ENCODE measurements at regions not wholly inside any gene's neighbourhood (a gene's known extent, or its start where the extent isn't known, plus 50 kb on each side); places are given as distances from the start of the nearest gene placed in this dataset.
"Not testable (repeated sequence)": the region's sequence is repeated elsewhere in the genome, so short reads cannot be mapped to it uniquely, and the experiment has no call there.

DNA sequence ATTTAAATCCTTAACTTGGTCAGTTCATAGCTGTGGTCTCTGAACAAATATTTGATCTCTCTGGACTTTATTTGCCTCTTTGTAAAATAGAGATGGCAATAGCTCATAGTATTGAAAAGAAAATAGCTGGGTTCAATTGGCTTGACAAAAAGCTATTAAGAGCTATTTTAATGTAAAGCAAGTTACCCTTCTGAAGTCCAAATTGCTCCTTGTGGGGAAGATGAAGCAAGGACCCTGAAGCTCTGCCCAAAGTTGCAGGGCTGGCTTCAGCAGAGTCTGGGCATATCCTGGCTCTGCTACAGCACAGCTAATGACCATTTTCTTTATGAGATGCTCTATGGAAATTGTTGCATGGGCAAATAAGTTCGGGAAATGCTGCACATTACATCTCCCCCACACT, 484.5 kb downstream of the TDRD3 start:
- no peak for DNase-seq

DNA sequence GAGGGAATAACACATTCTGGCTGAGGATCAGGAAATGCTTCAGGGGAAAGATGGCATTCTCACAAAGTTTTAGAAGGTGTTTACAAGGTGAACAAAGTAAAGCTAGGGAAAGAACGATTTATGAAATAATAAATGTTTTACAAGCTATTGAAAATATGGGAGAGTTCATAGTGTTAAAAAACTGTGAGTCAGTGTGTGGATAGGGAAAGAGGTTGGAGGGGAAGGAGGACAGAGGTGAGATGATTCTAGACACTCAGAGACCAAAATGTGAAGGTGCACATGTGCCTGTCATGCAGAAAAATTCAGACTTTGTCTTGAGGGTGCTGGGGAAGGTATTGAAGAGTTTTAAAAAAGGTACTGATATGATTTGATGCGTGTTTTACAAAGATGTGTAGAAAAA, 476.1 kb downstream of the TDRD3 start:
- DNase-seq: no peak

DNA sequence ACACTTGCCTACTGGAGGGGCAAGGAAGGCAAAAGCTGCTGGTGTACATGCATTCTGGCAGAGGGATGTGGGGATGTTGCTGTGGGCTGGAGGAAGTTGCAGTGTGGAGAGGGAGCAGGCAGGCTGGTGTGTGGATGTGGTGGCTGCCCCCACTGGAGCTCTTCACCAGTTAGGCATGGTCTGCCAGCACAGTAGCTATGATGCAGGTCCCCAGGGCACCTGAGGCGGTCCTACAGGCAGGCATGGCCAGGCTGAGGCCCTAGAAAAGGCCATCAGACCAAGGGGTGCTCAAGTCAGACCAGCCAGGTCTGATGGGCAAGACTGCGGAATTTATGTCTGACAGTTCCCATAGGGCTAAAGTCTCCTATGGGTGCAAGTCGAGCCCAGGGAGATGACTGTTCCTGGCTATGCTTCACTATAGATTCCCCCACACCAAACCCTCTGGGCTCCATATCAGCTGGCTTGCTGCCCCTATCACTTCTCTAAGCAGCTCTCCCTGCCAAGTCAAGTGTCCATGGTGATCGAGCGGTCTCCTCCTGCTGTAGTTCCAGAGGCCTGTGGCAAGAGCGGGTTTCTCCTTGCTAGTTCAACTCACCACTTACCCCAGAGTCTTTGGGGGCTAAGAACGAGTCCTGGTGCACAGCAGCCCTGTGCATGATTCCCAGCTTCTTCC, 473.1 kb downstream of the TDRD3 start:
- no peak for DNase-seq

DNA sequence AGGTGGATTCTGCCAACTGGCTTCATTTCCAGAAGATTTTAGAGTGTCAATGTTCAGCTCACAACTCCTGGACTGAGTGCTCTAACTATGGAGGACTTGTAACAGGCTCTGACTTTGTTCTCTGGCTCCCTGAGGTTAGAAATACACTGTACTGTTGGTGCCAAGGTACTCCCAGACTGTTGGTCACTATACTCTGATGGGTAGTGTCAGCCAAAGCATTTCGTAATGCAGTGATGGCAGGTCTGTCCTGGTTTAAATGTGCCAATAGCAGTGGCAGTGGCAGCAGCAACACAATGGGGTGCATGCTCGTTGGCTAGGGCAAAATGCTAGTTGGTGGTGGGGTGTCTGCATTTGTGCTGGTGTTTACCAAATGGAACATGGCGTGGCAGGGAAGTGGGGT, 472.2 kb downstream of the TDRD3 start:
- DNase-seq: no peak

DNA sequence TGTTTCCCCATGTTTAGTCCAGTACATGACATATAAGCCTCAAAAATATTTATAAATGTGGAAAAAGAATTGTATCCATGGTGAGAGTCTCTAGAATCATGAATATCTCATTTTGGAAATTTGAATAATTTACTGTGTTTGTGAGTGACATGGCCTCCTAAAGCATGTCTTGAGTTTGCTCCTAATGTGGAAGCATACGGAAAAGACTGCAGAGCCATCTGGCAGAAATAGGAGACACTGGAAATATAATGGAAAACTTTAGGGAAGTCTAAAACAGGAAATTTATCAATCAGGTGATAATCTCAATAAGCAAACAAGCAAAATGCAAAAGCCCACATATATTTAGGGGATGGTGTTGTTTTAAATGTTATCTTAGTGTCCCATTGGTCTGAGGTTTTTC, 465.0 kb downstream of the TDRD3 start:
- no peak for DNase-seq

DNA sequence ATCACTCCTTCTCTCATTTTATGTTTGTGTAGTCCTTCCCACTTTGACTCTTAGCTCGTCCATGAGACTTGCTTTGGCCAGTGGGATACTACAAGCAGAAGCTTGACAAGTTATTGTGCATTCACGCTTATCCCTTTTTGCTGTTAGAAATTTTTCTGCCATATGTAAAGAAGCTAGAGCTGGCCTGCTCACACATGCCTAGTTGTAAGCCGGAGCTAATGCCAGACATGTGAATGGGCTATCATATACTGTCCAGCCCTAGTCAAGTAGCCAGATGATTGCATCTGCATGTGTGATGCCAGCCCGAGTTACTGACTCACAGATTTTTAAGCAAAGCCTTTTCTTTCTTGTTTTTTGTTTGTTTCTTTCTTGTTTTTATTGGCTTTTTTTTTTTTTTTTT, 460.7 kb downstream of the TDRD3 start:
- DNase-seq: no peak

DNA sequence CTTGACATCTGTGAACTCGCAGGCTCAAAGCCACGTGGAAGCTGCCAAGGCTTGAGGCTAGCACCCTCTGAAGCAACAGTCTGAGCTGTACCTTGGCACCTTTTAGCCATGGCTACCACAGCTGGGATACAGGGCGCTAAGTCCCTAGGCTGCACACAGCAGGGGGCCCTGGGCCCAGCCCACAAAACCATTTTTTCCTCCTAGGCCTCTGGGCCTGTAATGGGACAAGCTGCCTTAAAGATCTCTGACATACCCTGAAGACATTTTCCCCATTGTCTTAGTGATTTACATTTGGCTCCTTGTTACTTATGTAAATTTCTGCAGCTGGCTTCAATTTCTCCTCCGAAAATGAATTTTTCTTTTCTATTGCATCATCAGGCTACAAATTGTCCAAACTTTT, 455.9 kb downstream of the TDRD3 start:
- DNase-seq: no peak

DNA sequence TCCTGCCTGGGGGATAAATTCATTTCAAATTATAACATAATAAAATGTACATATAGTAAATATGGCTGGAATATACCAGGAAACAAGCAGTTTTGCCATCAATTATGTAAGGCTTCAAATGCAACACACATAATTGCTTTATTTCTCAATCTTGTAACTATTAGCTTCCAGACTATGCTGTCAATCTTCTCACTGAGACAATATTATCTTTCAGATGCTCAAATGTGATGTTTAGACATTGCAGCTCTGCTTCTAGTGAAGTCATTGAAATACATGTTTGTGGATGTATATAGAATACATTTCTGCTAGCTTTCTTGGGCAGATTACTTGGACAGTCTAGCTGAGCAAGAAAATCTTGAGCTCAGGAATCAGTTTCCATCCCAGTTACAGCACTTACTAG, 454.4 kb downstream of the TDRD3 start:
- no peak for DNase-seq

DNA sequence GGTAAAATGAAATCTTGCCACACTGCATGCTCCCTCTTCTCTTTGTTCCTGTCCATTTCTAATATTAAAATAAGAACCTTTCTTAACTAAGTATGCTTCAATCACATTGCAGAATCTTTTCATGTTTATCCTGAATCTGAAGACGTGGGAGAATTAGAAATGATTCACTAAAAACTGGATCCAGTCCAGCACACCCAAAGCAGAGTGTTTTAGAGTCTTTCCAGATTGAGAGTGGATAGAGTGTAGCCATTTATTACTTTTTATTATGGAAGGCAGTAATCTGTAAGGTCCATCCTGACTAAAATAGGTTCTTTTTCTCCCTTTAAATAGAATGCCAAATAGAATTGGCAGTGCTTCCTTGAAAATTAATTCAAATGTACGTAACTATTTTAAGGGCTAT, 453.5 kb downstream of the TDRD3 start:
- no peak for DNase-seq

DNA sequence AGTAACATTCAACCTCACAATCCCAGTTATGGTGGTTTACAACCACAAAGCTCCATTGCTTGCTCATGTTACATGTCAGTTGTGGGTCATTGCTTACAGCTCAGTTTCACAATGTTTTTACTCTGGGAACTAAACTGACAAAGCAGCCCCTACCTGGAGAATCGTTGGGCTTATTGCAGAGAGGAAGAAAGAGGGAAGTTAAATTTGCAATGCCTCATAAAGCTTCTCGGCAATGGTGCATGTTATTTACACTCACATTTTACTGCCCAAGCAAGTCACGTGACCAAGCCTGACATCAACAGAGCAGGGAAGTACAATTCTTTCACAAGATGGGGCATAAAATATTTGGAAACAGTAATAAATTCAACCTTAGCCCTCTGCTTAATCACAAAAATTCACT, 441.6 kb downstream of the TDRD3 start:
- DNase-seq: no peak

DNA sequence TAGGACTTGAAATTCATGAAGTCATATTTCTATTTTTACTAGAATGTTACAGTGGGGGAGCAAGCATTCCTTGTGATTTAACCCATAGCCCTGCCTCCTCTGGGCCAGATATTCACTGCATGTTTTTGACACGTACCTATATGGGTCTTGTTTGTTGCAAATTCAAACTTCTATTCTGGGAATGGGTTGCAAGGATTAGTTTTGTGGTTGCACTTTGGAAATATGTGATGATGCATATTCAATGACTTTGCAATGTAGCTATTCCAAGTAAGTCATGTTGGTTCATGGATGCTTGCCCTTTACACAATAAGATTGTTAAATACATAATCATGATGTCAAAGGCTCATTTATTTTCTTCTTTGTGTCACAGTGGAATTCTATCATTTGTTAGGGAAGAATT, 440.8 kb downstream of the TDRD3 start:
- DNase-seq: no peak

DNA sequence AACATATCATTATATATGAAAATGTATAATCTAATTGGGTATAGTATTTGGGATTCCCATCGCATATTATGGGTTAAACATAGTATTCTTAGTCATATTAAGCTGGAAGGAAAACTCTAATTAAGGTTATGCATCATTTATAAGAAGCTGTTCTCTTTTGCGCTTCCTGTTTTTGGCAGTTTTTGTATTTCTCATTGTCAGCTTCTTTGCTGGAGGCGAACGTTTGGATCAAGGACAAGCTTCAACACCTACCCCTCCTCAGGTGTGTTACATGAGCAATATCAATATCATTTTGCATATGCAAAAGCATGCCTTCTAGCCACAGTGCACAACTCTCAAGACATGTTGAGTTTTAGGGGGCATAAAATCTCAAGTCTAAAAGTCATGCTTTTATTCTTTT, 439.8 kb downstream of the TDRD3 start:
- DNase-seq: no peak

DNA sequence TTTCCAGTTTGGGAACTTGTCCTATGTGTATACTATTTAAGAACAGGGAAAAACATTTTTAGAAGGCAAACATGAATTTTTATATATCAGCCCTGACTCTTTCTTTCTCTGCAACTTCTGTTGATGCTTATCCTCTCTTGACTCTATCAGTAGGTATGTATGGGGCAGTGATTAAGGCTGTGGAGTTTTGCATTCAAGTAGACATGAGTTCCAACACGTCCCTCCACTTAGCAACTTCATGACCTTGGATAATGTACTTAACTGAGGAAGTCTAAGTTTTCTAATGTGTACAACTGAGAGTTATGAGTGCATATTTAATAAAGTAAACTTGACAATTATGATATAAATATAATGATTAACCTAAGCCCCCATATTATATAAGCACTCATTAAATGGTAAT, 414.6 kb downstream of the TDRD3 start:
- no peak for DNase-seq

DNA sequence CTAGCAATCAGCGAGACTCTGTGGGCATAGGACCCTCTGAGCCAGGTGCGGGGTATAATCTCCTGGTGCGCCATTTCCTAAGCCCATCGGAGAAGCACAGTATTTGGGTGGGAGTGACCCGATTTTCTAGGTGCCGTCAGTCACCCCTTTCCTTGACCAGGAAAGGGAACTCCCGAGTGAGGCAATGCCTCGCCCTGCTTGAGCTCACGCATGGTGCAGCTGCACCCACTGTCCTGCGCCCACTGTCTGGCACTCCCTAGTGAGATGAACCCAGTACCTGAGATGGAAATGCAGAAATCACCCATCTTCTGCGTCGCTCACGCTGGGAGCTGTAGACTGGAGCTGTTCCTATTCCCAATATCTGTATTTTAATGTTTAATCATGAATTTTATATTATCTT, 408.6 kb downstream of the TDRD3 start:
- not testable (repeated sequence) for DNase-seq

DNA sequence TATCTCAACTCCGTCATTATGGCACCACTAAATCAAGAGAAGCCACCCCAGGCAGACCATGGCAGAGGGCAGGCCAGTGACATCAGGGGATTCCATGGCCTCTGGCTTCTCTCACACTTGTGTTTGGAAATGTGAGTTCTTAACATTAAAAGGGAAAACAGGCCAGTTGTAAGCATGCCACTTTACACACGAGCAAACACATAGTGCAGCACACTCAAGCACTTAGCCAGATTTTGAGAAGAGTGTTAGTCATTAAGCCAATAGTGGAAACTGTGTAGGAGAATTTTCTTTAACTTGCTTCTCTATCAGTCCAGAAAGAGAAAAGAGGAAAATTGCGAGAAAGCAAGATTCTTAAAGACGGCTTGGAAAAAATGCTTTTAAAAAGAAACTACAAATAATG, 401.5 kb downstream of the TDRD3 start:
- DNase-seq: no peak

DNA sequence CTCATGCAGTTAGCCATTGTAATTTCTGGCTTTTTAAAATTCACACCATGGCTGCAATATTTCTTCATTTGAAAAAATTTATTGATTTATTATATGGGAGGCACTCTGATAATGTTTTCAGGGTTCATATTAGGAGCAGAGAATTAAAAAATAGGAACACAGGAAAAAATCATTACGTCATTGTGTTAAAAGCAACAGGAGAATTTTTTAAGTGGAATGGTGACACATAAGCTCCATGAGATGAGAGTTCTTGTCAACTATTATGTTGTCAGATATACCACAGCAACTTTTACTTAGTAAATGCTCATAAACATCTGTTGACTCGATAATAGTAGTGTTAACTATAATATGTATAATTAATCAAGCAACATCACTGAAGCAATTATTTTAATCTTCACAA, 400.1 kb downstream of the TDRD3 start:
- DNase-seq: no peak

DNA sequence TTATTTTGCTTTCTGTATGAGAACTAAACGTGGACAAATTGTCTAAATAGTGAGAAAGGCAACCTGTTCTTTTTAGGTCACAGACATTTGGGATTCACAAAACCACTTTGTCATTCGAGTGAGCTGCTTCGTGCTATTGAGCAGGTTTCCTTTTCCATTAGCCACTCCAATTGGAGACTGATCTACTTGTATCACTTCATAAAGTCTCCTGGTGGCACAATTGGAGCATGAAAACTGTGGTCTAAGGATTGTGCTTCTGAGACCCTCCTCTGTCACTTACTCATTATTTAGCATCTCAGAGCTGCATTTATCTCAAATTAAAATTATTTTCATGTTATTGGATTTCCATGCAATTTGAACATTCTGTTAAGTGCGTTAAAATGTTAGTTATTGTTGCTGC, 397.7 kb downstream of the TDRD3 start:
- DNase-seq: no peak

DNA sequence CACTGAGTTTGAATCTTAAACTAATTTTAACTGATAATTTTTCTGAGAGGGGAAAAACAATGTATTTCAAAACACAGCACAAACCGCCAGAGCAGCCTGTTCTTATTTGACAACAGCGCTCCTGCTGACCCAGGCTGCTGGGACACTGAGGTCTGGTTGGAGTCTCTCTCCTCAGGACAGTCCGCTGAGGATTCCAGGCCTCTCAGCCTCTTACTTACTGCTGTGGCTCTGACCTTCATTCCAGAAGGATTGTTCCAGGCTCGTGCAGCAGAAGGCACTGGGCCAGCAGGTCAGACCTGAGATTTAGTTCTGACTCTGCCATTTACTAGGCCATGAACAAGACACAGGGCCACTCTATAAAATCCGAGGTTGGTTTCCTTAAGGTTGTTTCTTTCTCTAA, 393.6 kb downstream of the TDRD3 start:
- no peak for DNase-seq

DNA sequence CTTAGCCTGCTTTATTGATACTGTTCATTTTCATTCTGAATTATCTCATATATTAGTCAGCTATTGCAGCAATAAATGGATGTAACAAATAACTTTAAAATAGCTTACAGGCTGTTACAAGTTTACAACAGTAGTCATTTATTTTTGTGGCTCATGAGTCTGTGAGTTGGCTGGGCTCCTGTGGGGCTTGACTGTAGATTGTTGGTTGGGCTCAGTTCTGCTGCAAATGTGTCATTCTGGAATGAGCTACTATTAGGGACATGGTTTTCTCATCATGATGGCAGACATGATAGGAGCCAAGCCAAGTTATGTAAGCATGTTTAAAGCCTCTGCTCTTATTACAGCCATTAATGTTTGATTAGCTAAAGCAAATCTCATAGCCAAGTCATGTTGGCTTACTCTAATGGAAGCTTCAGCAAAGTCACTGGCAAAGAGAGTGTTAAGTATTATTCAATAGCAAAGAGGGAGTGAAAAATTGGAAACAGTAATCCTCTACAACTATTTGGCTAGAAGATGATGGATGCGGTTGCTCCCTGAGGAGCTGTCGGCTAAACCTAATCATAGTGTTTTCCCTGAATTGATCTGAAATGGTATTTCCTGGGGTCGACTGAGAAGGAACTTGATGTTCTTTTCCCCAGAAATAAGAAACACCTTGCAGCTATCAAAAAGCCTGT, 391.3 kb downstream of the TDRD3 start:
- no peak for DNase-seq

DNA sequence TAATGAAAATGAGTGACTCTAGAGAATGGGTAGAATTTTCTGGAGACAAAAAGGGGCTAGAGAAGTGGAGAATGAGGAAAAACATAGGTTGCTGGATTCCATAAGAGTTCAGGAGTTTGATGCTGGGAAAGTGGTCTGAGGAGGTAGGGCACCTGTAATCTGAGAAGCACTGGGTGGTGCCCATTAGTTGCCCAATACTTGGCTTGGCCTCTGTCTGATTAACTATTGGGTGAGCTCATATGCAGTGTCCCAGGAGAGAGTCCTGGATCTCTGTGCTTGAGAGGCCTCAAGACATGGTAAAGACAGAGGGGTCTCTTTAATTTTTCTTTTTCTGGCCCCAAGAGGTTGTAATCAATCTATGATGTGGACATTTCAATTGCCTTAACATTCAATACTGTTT, 390.1 kb downstream of the TDRD3 start:
- no peak for DNase-seq

DNA sequence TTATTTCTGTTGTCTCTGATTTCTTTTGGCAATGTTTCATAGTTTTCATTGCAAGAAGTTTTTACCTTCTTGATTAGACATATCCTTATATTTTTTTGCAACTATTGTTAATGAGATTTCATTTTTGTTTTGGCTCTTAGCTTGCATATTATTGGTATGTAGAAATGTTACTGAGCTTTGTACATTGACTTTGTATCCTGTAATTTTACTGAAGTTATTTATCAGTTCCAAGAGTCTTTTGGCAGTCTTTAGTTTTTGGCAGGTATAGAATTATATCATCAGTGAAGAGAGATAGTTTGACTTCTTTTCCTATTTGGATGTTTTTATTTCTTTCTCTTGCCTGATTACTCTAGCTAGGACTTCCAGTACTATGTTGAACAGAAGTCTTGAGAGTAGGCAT, 375.7 kb downstream of the TDRD3 start:
- DNase-seq: no peak

DNA sequence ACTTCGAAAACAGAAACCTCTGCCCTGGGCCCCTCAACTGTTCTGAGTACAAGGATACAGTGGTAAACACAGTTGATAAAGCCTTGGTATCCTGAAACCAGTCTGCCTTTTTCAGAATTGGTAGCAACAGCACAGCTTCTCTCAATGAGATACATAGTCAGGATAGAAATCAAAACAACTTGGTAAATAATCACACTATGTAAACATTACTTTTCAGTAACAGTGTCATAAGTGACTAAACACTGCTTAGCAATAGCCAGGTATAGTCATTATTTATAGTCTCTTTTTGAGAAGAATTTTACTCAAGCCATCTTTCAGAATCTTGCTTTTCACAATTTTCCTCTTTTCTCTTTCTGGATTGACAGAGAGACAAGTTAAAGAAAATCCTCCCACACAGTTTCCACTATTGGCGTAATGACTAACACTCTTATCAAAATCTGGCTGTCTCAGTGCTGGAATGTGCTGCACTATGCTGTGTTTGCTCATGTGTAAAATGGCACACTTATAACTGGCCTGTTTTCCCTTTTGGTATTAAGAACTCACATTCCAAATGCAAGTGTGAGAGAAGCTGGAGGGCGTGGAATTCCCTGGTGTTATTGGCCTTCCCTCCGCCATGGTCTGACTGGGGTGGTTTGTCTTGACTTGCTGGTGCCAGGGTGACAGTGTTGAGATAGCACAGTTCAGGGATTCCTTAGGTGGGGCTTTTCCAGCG, 368.8 kb downstream of the TDRD3 start:
- DNase-seq: no peak

DNA sequence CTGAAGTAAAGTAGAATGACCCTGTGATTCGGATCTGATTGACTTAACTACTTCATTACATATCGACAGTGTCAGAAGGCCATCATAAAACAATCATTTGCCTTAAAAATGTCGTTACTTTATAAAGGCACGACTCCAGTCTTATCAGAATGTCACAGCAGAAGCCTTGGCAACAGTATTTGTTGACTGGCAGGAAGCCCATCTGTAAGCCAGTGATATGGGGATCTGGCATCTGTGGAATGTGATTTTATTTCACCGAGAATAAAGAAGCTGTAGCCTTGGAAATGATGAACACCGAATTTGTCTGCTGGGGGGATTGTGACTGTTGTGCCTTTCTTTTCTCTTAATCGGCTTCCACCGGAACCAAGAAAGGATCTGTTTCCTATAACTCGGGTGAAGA, 362.5 kb downstream of the TDRD3 start:
- no peak for DNase-seq

DNA sequence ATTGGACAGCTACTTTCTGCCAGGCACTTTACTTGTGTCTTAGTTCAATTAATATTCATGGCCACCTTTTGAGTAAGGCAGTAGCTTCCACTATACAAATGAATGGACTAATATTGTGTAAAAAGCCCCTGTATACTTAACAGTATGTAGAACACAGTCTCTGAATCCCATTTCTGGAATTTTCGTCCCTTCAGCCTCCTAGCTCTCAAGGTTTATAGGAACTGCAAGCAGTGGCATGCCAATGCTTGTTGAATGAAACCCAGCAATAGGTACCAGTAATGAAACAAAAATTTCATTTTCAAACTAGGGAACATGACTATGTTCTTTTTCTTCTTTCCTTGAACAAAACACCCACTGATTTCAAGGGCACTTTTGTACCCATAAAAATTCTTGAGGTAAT, 361.6 kb downstream of the TDRD3 start:
- no peak for DNase-seq

All from NCI-H146 (cell line).